Neural progenitor cell (in vitro differentiated cells): ENCODE measurements at regions not wholly inside any gene's neighbourhood (a gene's known extent, or its start where the extent isn't known, plus 50 kb on each side); places are given as distances from the start of the nearest gene placed in this dataset.

Experiments used
- CTCF ChIP-seq: fragments of 200-600 bp; sonication (generic); IDR thresholded peaks from 2 replicates; pipeline ENCODE4 v1.5.1; 2017; ENCODE audit warnings: antibody characterized with exemption, mild to moderate bottlenecking
- EZH2 ChIP-seq: fragments of 200-600 bp; sonication (generic); IDR thresholded peaks from 2 replicates; pipeline ENCODE4 v1.6.1; 2017; ENCODE audit warnings: antibody characterized with exemption, mild to moderate bottlenecking, moderate library complexity
- EZH2phosphoT487 ChIP-seq: fragments of 200-600 bp; sonication (generic); IDR thresholded peaks from 2 replicates; pipeline ENCODE4 v1.6.1; 2017; ENCODE audit warnings: antibody characterized with exemption

DNA sequence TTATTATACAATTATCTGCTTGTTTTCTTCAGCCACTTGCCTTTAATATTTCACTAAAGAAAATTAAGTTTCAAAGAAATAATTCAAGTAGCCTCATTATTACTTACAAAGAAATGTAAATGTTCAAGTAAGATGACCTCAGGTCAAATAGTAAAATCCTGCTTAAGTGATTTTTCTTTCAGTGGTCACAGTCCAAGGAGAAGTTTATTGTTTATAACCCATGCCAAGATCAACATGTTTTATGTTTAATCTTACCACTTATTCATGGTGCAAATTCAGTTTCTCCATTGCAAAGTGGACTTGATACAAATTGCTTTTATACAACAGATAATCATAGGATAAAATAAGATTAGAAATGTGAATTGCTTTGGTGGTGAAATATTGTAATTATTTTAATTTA is 370.2 kb upstream of the FLRT2 start:
- no peak for TF ChIP-seq CTCF
- TF ChIP-seq EZH2, result no peak
- no peak for TF ChIP-seq EZH2phosphoT487
